ENCODE measurements at regions not wholly inside any gene's neighbourhood (a gene's known extent, or its start where the extent isn't known, plus 50 kb on each side); places are given as distances from the start of the nearest gene placed in this dataset.
A peak's percentile ranks its signal among the peaks of the same experiment; 100 is the strongest.

GRCh38 chr3:146972726-146973125 is 367.6 kb upstream of the PLSCR5 start:
- TF ChIP-seq CTCF (IDR thresholded peaks at IDR 0.05; ENCODE audit: poor library complexity, severe bottlenecking): no peak
- H3K27ac ChIP-seq (ENCODE audit: poor library complexity, severe bottlenecking): no peak overlapping the region
- H3K36me3 ChIP-seq (ENCODE audit: low read depth): no peaks in the 10 kb centered on the region
- no peak for ATAC-seq (ENCODE audit: low read depth)
- no peaks in the 10 kb centered on the region for H3K27me3 ChIP-seq (ENCODE audit: insufficient read depth, poor library complexity, severe bottlenecking)
- DNase-seq (ENCODE audit: low spot score): no peak
- no peaks in the 10 kb centered on the region for H3K9me3 ChIP-seq (ENCODE audit: severe bottlenecking)
- no peak overlapping the region for H3K4me3 ChIP-seq (ENCODE audit: severe bottlenecking)
- H3K4me1 ChIP-seq (ENCODE audit: insufficient read depth, poor library complexity, severe bottlenecking): peaks cover 12% of the 10 kb centered on the region

- H3K9me3 ChIP-seq (ENCODE audit: severe bottlenecking): no peaks in the 10 kb centered on the region
- H3K4me1 ChIP-seq (ENCODE audit: insufficient read depth, poor library complexity, severe bottlenecking): peaks cover 18% of the 10 kb centered on the region
- no peaks in the 10 kb centered on the region for H3K27me3 ChIP-seq (ENCODE audit: insufficient read depth, poor library complexity, severe bottlenecking)
- no peak overlapping the region for H3K4me3 ChIP-seq (ENCODE audit: severe bottlenecking)
- no peak for ATAC-seq (ENCODE audit: low read depth)
- DNase-seq (ENCODE audit: low spot score): no peak
- no peak overlapping the region for H3K27ac ChIP-seq (ENCODE audit: poor library complexity, severe bottlenecking)
- TF ChIP-seq CTCF (IDR thresholded peaks at IDR 0.05; ENCODE audit: poor library complexity, severe bottlenecking): no peak
- no peaks in the 10 kb centered on the region for H3K36me3 ChIP-seq (ENCODE audit: low read depth)
Observed at GRCh38 chr3:146970236-146970635, 365.1 kb upstream of the PLSCR5 start.

GRCh38 chr3:146969356-146969755 is 364.2 kb upstream of the PLSCR5 start:
- Histone ChIP-seq H3K9me3 (ENCODE audit: severe bottlenecking) (no peaks in the 10 kb centered on the region), H3K4me3 (ENCODE audit: severe bottlenecking) (no peak overlapping the region), H3K27ac (ENCODE audit: poor library complexity, severe bottlenecking) (peak overlapping the region; percentile 72), H3K27me3 (ENCODE audit: insufficient read depth, poor library complexity, severe bottlenecking) (no peaks in the 10 kb centered on the region), H3K36me3 (ENCODE audit: low read depth) (no peaks in the 10 kb centered on the region), H3K4me1 (ENCODE audit: insufficient read depth, poor library complexity, severe bottlenecking) (peaks cover 18% of the 10 kb centered on the region)
- ATAC-seq (ENCODE audit: low read depth) (no peak), DNase-seq (ENCODE audit: low spot score) (no peak)
- TF ChIP-seq CTCF (IDR thresholded peaks at IDR 0.05; ENCODE audit: poor library complexity, severe bottlenecking): no peak

GRCh38 chr3:146968204-146968651 is 363.1 kb upstream of the PLSCR5 start:
- Histone ChIP-seq H3K9me3 (ENCODE audit: severe bottlenecking) (no peaks in the 10 kb centered on the region), H3K27ac (ENCODE audit: poor library complexity, severe bottlenecking) (peak overlapping the region; percentile 72), H3K4me1 (ENCODE audit: insufficient read depth, poor library complexity, severe bottlenecking) (peaks cover 18% of the 10 kb centered on the region), H3K27me3 (ENCODE audit: insufficient read depth, poor library complexity, severe bottlenecking) (no peaks in the 10 kb centered on the region), H3K36me3 (ENCODE audit: low read depth) (no peaks in the 10 kb centered on the region), H3K4me3 (ENCODE audit: severe bottlenecking) (no peak overlapping the region)
- TF ChIP-seq CTCF (IDR thresholded peaks at IDR 0.05; ENCODE audit: poor library complexity, severe bottlenecking): no peak
- DNase-seq (ENCODE audit: low spot score): no peak
- ATAC-seq (ENCODE audit: low read depth): peak; percentile 83

GRCh38 chr3:146967783-146968182 is 362.6 kb upstream of the PLSCR5 start:
- H3K36me3 ChIP-seq (ENCODE audit: low read depth): no peaks in the 10 kb centered on the region
- H3K27ac ChIP-seq (ENCODE audit: poor library complexity, severe bottlenecking): peak overlapping the region; percentile 72
- ATAC-seq (ENCODE audit: low read depth): no peak
- H3K27me3 ChIP-seq (ENCODE audit: insufficient read depth, poor library complexity, severe bottlenecking): no peaks in the 10 kb centered on the region
- peaks cover 18% of the 10 kb centered on the region for H3K4me1 ChIP-seq (ENCODE audit: insufficient read depth, poor library complexity, severe bottlenecking)
- no peak for DNase-seq (ENCODE audit: low spot score)
- no peak for TF ChIP-seq CTCF (IDR thresholded peaks at IDR 0.05; ENCODE audit: poor library complexity, severe bottlenecking)
- no peaks in the 10 kb centered on the region for H3K9me3 ChIP-seq (ENCODE audit: severe bottlenecking)
- no peak overlapping the region for H3K4me3 ChIP-seq (ENCODE audit: severe bottlenecking)
